ENCODE measurements at regions not wholly inside any gene's neighbourhood (a gene's known extent, or its start where the extent isn't known, plus 50 kb on each side); places are given as distances from the start of the nearest gene placed in this dataset.

- no peak for TF ChIP-seq CTCF (IDR thresholded peaks at IDR 0.05; ENCODE audit: control extremely low read depth, extremely low read depth, low read depth, missing control alignments)
- ChIA-PET CTCF (no interaction called here), POLR2A (no interaction called here)
- DNase-seq (ENCODE audit: extremely low spot score): no peak
Measured at GRCh38 chr5:67880511-67880805, 335.1 kb upstream of the PIK3R1 start.

- TF ChIP-seq CTCF (IDR thresholded peaks at IDR 0.05; ENCODE audit: control extremely low read depth, extremely low read depth, low read depth, missing control alignments): no peak
- CTCF ChIA-PET: no interaction called here
- no peak for DNase-seq (ENCODE audit: extremely low spot score)
- POLR2A ChIA-PET: no interaction called here
Measured at GRCh38 chr5:67879620-67880510, 335.7 kb upstream of the PIK3R1 start.

GRCh38 chr5:67878933-67879332, 336.6 kb upstream of the PIK3R1 start:
- ChIA-PET POLR2A (no interaction called here), CTCF (no interaction called here)
- TF ChIP-seq CTCF (IDR thresholded peaks at IDR 0.05; ENCODE audit: control extremely low read depth, extremely low read depth, low read depth, missing control alignments): no peak
- DNase-seq (ENCODE audit: extremely low spot score): no peak

DNA sequence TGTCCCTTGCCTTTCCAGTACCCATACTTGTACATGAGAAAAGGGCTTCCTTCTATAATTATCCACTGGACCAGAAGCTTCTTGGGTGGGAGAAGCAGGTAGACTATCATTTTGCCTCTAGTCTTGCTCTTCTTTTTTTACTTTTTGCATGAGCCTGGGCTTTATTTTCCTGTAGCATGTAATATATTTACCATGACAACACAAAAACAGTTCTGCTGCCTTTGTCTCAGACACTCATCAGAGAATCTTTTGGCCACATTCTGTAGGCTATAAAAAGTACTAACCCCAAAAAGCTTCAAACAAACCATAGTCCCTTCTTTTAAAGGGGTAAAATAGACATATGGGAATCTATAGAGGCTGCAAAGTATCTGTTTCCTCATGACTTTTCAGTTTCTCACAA, 339.2 kb upstream of the PIK3R1 start:
- CTCF ChIA-PET: no interaction called here
- POLR2A ChIA-PET: no interaction called here
- DNase-seq (ENCODE audit: extremely low spot score): no peak
- no peak for TF ChIP-seq CTCF (IDR thresholded peaks at IDR 0.05; ENCODE audit: control extremely low read depth, extremely low read depth, low read depth, missing control alignments)

GRCh38 chr5:67875601-67876000, 340.0 kb upstream of the PIK3R1 start:
- TF ChIP-seq CTCF (IDR thresholded peaks at IDR 0.05; ENCODE audit: control extremely low read depth, extremely low read depth, low read depth, missing control alignments): no peak
- ChIA-PET POLR2A (no interaction called here), CTCF (interaction anchor here (0.7 kb wide), 1 partner anchor 19 kb away, joined by 3 read pairs; no protein-coding TSS in a partner anchor)
- no peak for DNase-seq (ENCODE audit: extremely low spot score)

GRCh38 chr5:67873935-67874334, 341.6 kb upstream of the PIK3R1 start:
- TF ChIP-seq CTCF (IDR thresholded peaks at IDR 0.05; ENCODE audit: control extremely low read depth, extremely low read depth, low read depth, missing control alignments): no peak
- DNase-seq (ENCODE audit: extremely low spot score): no peak
- POLR2A ChIA-PET: no interaction called here
- CTCF ChIA-PET: no interaction called here

All from GM10248 (cell line).